Panc1 (cell line): ENCODE measurements at regions not wholly inside any gene's neighbourhood (a gene's known extent, or its start where the extent isn't known, plus 50 kb on each side); places are given as distances from the start of the nearest gene placed in this dataset.

Experiments
- ATAC-seq: fragments of 200-7000 bp; cut with Tn5 transposase; 2 replicates; pipeline ENCODE4 v1.9.1; 2020; ENCODE audit warnings: mild to moderate bottlenecking, moderate library complexity
- BruUV-seq: library from RNA; stranded (reverse); fragments of 400-500 nt; replicated peaks from 2 replicates; lab custom pipeline; 2021; lab: Mats Ljungman, UMichigan
- CTCF ChIA-PET: fragments of 300-600 bp; sonication (Branson Sonifier 250); formaldehyde crosslinking; loops from one replicate; lab custom pipeline; 2022; ENCODE audit warnings: antibody characterized with exemption; lab: Charles Lee
- POLR2A ChIA-PET: fragments of 300-600 bp; sonication (Branson Sonifier 250); formaldehyde crosslinking; loops from one replicate; lab custom pipeline; 2022; ENCODE audit warnings: antibody characterized with exemption; lab: Charles Lee
- DNase-seq: peaks from one replicate; pipeline ENCODE4 v3.0.0-alpha.2; 2010; ENCODE audit warnings: low read depth, low spot score
- H3K27ac ChIP-seq: 2 replicates; pipeline ENCODE4 v1.5.1; 2011; ENCODE audit warnings: mild to moderate bottlenecking, low read length, inconsistent platforms
- H3K27me3 ChIP-seq: fragments of 200-500 bp; sonication (Bioruptor generic); 2 replicates; pipeline ENCODE4 v1.6.0; 2014; ENCODE audit warnings: low read length, inconsistent platforms; ENCODE audit not compliant: control insufficient read depth, insufficient read depth
- H3K36me3 ChIP-seq: fragments of 200-500 bp; sonication (Bioruptor generic); 2 replicates; pipeline ENCODE4 v1.5.1; 2014; ENCODE audit warnings: inconsistent platforms, mild to moderate bottlenecking, low read length, moderate library complexity; ENCODE audit not compliant: control insufficient read depth, insufficient read depth
- H3K4me1 ChIP-seq: 2 replicates; pipeline ENCODE4 v1.5.1; 2011; ENCODE audit warnings: inconsistent platforms, mild to moderate bottlenecking, low read length, moderate library complexity; ENCODE audit not compliant: control insufficient read depth, insufficient read depth
- H3K4me3 ChIP-seq, 2 experiments: 2 replicates each; pipeline ENCODE4 v1.5.1; 2011 to 2012; ENCODE audit warnings: low read depth in 2 of 2, low read length in 2 of 2, mild to moderate bottlenecking in 2 of 2, inconsistent platforms in 1 of 2, moderate library complexity in 1 of 2
- H3K9me3 ChIP-seq: fragments of 200-500 bp; sonication (Bioruptor generic); 2 replicates; pipeline ENCODE4 v1.5.1; 2014; ENCODE audit warnings: low read depth, mild to moderate bottlenecking, inconsistent platforms, low read length, moderate library complexity; ENCODE audit not compliant: control insufficient read depth, insufficient read depth
- CTCF ChIP-seq: fragments of 450-650 bp; IDR thresholded peaks from 2 replicates; pipeline ENCODE4 v1.5.1; 2017; ENCODE audit warnings: mild to moderate bottlenecking
- POLR2AphosphoS5 ChIP-seq: IDR thresholded peaks from 2 replicates; pipeline ENCODE4 v1.6.1; 2012; ENCODE audit warnings: mild to moderate bottlenecking, low read depth, low read length, moderate library complexity
- REST ChIP-seq, 2 experiments: IDR thresholded peaks; 2 replicates each; pipeline ENCODE4 v1.6.1; 2011 to 2012; ENCODE audit warnings: low read depth in 2 of 2, control low read depth in 1 of 2, low read length in 1 of 2, mild to moderate bottlenecking in 1 of 2, moderate library complexity in 1 of 2; ENCODE audit not compliant: insufficient read depth in 1 of 2
- SIN3A ChIP-seq: IDR thresholded peaks from 2 replicates; pipeline ENCODE4 v1.6.1; 2012; ENCODE audit warnings: low read depth, mild to moderate bottlenecking, low read length, moderate library complexity, borderline replicate concordance; ENCODE audit not compliant: insufficient read depth
- TCF7L2 ChIP-seq: IDR thresholded peaks from 2 replicates; pipeline ENCODE4 v1.6.1; 2011; ENCODE audit warnings: mild to moderate bottlenecking, low read depth, low read length, inconsistent platforms
- in situ Hi-C: cut with HindIII; loops from 2 replicates; pipeline ENCODE4 v1.10.0; 2016; ENCODE audit warnings: low sequenced_read_pairs, low pct_unique_long_range_greater_than_20kb
- intact Hi-C: fragments of 100-400 bp; cut with micrococcal nuclease; formaldehyde crosslinking; loops from one replicate; pipeline ENCODE4 v1.10.0; 2022; ENCODE audit not compliant: unreplicated experiment

DNA sequence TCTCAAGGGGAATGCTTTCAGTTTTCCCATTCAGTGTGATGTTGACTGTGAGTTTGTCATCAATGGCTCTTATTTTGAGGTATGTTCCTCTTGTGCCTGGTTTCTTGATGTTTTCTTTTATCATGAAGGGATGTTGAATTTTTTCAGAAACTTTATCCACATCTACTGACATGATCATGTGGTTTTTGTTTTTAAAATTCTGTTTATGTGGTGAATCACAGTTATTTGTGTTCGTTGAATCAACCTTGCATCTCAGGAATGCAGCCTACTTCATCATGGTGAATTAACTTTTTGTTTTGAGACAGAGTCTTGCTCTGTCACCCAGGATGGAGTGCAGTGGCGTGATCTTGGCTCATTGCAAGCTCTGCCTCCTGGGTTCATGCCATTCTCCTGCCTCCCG lies 263.1 kb upstream of the KLF3 start:
- in situ Hi-C loops (no loop called here), intact Hi-C loops (no loop called here)
- POLR2A ChIA-PET: no interaction called here
- ATAC-seq (no peak), DNase-seq (no peak)
- Histone ChIP-seq H3K4me1 (no peaks in the 10 kb centered on the region), H3K4me3 (no peak overlapping the region), H3K27ac (no peak overlapping the region), H3K36me3 (no peaks in the 10 kb centered on the region), H3K27me3 (no peaks in the 10 kb centered on the region), H3K9me3 (no peaks in the 10 kb centered on the region)
- CTCF ChIA-PET: no interaction called here
- no peak for TF ChIP-seq SIN3A
- no peak for TF ChIP-seq CTCF
- BruUV-seq: no TSS peak

DNA sequence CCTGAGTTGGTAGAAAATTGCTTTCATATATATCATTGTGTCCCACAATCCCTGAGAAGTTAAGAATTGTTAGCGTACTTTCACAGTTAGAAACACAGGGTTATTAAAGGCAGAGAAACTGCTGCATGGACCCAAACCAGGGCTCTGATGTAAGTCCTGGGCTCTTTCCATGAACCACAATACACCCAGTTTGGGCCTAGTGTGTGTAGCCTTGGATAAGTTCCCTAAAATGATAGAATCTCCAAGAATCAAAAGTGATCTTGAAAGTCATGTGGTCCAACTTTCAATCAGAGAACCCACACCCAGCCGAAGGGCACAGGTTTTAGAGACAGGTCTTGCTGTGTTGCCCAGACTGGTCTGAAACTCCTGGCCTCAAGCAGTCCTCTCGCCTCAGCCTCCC lies 257.8 kb upstream of the KLF3 start:
- no peak for ATAC-seq
- no TSS peak for BruUV-seq
- CTCF ChIA-PET: no interaction called here

More for the DNA sequence above, 257.8 kb upstream of the KLF3 start:
- intact Hi-C loops (no loop called here), in situ Hi-C loops (no loop called here)
- Histone ChIP-seq H3K27ac (no peak overlapping the region), H3K4me3 (no peak overlapping the region), H3K9me3 (no peaks in the 10 kb centered on the region), H3K27me3 (no peaks in the 10 kb centered on the region; the same call in 1 of the 2 replicates), H3K36me3 (no peaks in the 10 kb centered on the region), H3K4me1 (no peaks in the 10 kb centered on the region)
- POLR2A ChIA-PET: no interaction called here
- TF ChIP-seq TCF7L2 (no peak), REST (IDR thresholded peaks at IDR 0.05; ENCODE audit: insufficient read depth in 1 of 2, low read depth in 2 of 2, low read length in 1 of 2) (no peak), POLR2AphosphoS5 (no peak), SIN3A (no peak), CTCF (no peak)
- DNase-seq: no peak
